HG02885 (cell line): ENCODE measurements at regions not wholly inside any gene's neighbourhood (a gene's known extent, or its start where the extent isn't known, plus 50 kb on each side); places are given as distances from the start of the nearest gene placed in this dataset.

Experiments used
- ATAC-seq: cut with Tn5 transposase; IDR thresholded peaks from one replicate; pipeline ENCODE4 v1.9.1; 2021; ENCODE audit warnings: mild to moderate bottlenecking; ENCODE audit not compliant: unreplicated experiment, poor library complexity

- ATAC-seq, result no peak
These were observed 87.9 kb upstream of the SPHKAP start for GRCh38 chr2:228269351-228269750.

- no peak for ATAC-seq
These were observed 87.3 kb upstream of the SPHKAP start for GRCh38 chr2:228268756-228269155.

GRCh38 chr2:228268301-228268700 lies 86.8 kb upstream of the SPHKAP start:
- no peak for ATAC-seq

GRCh38 chr2:228263156-228263555 lies 81.7 kb upstream of the SPHKAP start:
- ATAC-seq, result no peak

- no peak for ATAC-seq
These were observed 80.1 kb upstream of the SPHKAP start for GRCh38 chr2:228261546-228261945.

- ATAC-seq, result no peak
These were observed 75.9 kb upstream of the SPHKAP start for GRCh38 chr2:228257379-228257778.

GRCh38 chr2:228253752-228254151 lies 72.3 kb upstream of the SPHKAP start:
- ATAC-seq, result no peak

GRCh38 chr2:228247335-228247734 lies 65.8 kb upstream of the SPHKAP start:
- no peak for ATAC-seq

- ATAC-seq, result no peak
These were observed 64.1 kb upstream of the SPHKAP start for GRCh38 chr2:228245601-228246000.

GRCh38 chr2:228242591-228242990 lies 61.1 kb upstream of the SPHKAP start:
- ATAC-seq, result no peak

GRCh38 chr2:228239907-228240561 lies 58.5 kb upstream of the SPHKAP start:
- ATAC-seq, result no peak

GRCh38 chr2:228239207-228239906 lies 57.9 kb upstream of the SPHKAP start:
- no peak for ATAC-seq
